RPMI7951 (cell line): ENCODE measurements at regions not wholly inside any gene's neighbourhood (a gene's known extent, or its start where the extent isn't known, plus 50 kb on each side); places are given as distances from the start of the nearest gene placed in this dataset.

Experiments
- DNase-seq: peaks from one replicate; pipeline ENCODE4 v3.0.0-alpha.2; 2012; ENCODE audit warnings: low read depth

DNA sequence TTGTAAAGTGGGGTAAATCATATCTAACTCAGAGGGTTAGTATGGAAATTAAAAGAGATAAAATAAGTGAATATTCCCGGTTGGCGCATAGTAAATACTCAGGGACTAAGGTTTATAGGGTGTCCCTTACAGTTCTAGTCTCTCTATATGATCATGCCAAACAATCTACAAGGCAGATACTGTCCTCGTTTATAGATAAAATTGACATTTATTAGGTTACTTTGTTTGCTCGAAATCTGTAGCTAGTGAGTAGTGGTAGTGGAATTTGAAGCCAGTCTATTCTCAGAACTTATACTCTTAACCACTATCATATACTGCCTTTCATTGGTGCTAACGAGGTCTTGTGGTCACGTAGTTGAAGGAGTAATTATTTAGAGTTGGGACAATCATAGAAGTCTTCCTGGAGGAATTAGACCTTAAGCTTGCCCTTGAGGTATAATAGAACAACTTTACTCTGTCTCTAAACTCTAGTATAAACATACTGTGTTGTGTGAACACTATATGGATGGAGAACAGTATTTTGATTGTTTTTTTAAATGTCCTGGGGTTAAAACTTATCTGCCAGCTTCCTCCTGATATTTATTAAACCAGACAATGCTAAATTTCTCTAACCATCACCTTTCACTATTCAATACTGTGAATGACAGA is 324.0 kb downstream of the STIM2 start:
- no peak for DNase-seq

DNA sequence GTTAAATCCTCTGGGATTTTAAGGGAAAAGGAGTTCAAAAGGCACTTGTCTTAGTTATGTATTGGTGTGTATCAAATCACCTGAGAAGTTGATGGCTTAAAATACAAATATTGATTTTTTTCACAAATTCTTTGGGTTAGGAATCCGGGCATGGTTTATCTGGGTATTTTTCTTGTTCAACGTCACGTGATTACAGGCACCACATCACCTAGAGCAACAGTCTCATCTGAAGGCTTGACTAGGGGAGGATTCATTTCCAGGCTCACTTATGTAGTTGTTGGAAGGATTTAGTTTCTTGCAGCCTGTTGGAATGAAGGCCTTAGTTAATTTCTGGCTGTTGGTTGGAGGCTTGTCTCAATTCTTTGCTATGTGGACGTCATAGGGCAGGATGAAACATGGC is 326.1 kb downstream of the STIM2 start:
- no peak for DNase-seq

DNA sequence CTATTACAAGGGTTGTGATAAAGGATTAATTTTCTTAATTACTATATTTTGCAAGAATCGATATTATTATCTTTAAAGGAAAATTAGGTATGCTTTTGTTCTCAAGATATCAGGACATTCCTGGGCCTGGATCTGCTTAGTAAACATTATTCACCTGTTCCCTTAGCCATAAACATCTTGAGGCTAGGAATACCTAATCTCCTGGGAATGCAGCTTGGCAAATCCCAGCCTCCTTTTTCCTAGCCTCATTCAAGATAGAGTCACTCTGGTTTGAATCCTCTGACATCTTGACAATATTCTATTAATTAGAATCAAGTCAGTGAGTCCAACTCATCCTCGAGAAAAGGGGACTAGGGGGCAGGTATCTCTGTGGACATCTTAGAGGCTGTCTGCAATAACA is 327.1 kb downstream of the STIM2 start:
- no peak for DNase-seq

DNA sequence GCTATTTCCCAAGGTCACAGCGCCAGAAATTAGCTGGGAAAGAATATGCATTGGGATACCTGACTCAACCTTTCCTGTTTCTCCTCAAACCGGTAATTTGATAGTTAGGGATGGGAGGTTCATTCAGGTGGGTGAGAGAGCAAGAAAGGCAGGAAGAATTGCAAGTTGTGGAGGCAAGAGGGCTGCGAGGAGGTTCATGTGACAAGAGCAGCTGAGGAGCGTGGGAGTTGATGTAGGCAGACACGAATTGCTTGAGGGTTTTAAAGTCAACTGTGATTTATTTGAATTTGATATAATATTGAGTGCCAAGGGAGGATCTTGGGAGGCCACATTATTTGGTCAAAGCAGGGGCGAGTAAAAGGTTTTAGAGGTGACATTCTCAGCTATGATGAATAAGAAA is 329.0 kb downstream of the STIM2 start:
- no peak for DNase-seq

DNA sequence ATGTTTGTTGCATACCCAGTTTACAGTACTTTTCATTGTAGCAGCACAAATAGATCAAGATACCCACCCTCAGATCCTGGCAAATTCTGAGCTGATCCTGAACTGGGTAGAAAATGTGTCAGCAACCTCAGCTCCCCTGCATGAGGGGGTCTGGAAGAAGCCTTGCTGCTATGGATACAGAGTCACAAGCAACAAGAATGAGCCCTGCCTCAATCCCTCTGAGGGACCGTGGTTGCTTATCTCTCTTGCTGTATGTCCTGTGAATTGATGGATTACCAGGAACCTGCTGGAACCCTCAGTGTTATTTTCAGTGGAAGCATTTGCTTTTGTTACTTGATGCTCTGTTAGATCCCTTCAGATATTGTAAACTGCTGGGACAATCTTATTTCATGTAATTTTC is 331.0 kb downstream of the STIM2 start:
- DNase-seq: no peak

DNA sequence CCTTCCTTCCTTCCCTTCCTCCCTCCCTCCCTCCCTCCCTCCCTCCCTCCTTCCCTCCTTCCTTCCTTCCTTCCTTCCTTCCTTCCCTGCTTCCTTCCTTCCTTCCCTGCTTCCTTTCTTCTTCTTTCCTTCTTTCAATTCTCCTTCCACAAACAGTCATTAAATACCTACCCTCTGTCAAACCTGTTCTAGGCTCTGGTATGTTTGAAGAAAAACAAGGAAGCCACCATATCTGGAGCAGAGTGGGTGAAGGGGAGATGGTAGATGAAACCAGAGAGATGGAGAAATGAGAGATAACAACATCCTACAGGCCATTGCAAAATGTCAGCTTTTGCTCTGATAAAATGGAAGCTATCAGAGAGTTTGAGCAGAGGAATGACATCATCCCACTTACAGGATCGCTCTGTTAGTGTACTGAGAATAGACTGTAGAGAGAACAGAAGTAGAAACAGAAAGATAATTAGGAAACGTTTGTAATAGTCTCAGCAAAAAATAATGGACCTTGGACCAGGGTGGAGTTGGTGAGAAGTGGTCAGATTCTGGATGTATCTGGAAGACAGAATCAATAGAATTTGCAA is 334.0 kb downstream of the STIM2 start:
- no peak for DNase-seq

DNA sequence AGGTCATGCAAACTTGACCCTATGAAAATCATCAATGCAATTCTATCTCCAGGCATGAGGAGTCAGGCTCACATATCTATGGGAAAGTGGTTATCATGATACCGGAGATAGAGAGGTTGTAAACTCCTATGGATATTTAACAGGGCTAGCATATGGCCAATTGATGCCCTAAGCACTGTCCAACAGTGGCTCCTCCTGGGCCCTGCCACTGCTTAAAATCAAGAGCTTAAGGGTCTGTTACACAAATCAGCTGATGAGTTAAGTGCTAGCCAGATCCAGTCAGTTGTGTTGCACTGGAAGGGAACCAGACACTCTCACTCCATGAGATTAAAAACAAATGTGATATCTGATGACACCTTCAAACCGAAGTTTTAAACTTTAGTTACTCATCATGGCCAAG is 337.6 kb downstream of the STIM2 start:
- DNase-seq: no peak

DNA sequence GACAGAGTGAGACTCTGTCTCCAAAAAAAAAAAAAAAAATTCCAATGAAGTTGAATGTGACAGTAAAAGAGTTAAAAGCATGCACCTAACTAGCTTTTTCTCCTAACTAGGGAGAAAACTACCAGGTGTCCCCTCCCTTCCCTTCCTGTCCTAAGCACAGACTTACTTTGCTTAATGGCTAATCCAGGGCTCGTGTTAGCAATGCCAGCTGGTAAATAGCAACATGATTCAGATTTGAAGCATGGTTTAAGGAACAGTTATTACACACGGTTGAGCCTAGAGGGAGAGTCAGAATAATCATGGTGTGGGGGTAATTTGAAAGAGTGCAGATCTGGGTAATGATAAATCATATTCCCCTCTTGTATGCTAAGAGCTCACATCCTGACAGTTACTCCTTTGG is 338.3 kb downstream of the STIM2 start:
- DNase-seq: no peak

DNA sequence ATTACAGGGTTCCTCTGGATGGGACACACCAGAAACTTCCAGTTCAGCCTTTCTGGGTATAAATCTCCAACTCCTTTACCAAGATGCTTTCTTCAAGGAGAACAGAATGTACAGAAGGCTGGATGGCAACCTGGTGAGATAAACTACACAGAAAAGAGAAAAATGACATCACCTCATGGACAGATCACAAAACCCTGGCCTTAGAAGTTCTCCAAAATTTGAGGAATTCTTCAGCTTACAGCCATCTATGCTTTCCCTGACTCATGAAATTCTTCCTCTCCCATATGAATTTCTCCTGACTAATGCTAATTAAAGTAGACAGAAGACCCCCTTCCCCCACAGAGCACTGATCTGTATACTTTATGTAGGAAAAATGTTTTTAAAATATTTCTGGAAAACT is 345.4 kb downstream of the STIM2 start:
- no peak for DNase-seq

DNA sequence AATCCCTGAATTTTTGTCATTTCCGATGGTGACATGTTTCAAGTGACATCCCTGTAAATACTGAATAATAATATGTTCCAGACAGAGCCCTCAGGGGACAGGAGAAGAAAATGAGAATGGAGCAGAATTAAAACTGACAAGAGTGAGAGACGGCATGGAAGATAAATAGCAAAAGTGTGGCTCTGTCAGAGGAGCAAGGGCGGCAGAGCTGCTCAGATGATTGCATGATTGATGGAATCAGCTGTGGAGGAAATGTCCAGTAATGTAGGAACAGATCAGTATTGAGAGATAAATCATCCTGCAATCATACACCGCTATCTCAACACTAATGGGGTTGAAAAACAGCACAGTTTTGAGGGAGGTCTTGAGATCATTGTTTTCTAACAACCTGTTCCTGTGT is 350.3 kb downstream of the STIM2 start:
- no peak for DNase-seq

DNA sequence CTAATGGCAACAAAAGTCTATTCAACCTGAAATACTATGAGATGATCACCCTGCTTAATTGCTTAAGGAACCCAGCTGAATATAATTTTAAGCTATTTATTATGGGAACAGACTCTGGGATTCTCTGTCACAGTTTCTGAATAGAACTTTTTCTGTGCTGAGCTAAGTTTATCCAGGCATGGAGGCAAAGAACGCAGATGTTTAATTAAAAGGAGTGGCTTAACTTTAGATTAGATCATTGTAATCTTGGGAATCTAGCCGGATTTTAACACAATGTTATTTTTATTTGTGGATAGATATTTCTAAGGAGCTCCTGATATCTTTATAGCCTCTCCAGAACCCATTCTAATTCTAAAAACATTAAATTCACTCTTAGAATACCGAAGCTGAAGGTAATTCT is 353.4 kb downstream of the STIM2 start:
- DNase-seq: no peak

DNA sequence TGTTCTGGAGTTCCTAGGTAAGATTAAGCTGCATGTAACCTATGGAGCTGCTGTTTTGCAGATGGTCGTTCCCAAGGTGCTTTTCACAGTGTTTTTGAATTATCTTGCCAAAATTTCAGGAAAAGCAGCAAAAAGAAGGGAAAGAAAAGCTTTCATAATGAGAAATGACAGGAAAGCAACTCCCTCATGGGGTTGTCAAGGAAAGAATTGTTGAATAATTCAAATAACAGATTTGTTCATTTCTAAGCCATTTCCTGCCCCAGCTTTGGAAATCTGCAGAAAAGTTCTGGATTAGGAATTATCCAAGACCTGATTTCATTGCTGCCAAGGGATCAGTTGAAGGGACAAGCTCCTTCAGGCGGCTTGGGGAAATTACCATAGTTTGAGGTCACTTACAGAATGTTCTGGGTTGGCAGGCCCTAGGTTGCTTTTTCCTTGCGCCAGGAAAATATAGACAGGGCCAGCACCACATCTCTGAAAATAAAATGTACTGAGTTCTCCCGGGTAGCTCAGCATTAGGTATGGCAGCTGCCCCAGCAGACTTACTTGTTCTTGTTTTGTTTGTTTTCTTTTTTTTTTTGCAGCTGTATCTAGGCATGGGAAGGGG is 354.7 kb downstream of the STIM2 start:
- DNase-seq: no peak

DNA sequence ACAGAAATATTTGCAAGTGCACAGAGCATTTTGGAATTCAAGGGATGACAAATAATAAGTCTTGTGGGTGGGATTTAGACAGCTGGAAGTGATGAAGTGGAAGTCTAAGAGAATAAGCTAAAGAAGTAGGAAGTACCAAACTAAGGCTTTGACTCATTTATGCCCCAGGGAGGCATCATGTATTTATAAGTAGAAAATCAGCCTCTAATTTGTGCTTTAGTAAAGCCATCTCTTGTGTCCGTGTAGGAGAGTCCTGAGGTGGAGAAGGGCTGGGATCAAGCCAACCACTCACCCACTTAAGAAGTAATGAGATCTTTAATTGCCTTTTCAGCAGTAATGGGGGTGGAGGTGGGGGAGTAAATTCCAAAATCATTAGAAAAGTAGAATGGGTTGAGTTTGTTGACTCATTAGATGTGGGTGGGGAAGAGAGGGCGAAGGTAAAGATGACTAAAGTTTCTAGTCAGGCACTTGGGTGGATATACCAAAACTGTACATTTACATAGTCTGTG is 356.7 kb downstream of the STIM2 start:
- peak; percentile 1 for DNase-seq

DNA sequence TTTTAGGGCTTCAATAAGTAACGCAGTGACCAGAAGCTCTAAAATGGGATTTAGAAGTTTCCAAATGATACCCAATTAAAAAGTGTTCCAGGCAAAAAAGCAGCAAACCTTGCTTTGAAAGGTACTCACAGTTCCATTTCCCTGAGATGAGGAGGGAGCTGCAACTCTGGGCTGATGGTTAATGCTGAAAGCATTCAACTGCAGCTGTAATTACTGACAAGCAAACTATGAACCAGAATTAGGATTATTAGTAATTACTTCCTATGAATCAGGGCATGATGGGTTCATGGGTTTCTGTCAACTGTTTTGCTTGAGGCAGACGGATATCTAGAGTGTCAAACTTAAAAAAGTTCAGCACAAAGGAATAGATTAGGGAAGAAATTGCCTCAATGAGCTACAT is 357.4 kb downstream of the STIM2 start:
- no peak for DNase-seq

DNA sequence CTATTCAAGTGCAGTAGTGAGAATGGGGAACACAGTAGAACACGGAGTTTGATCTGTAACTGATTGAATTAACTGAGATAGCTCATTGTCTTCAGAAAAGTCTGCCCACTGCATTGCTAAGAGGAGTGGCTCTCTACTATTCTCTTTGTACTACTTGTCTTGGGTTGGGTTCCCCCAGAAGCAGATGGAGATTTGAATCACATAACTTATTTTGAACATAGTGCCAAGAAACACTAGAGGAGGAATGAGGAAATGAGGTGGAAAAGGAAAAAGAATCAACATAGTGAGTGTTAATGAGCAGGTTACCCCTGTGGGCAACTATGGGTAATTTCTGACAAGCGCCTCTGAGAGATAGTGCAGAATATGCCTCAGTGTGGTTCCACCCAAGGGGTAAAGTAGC is 362.7 kb downstream of the STIM2 start:
- DNase-seq: no peak

DNA sequence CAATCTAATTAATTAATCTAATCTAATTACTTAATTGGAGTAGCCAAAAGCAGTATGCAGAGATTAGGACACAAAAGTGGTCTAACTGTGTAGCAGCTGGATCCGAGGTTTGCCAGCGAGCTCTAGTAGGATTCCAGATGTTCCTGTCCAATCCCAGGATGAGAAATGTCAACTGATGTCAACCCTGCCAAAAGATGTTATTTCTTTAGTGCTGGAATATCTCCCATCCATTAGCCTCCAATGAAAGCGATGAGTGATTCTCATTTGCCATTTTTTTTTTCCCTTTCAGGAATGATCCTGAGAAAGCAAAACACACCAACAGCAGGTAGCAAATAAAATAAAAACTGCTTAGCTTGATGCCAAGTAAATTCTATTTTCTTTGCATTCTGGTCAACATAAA is 372.9 kb downstream of the STIM2 start:
- no peak for DNase-seq

DNA sequence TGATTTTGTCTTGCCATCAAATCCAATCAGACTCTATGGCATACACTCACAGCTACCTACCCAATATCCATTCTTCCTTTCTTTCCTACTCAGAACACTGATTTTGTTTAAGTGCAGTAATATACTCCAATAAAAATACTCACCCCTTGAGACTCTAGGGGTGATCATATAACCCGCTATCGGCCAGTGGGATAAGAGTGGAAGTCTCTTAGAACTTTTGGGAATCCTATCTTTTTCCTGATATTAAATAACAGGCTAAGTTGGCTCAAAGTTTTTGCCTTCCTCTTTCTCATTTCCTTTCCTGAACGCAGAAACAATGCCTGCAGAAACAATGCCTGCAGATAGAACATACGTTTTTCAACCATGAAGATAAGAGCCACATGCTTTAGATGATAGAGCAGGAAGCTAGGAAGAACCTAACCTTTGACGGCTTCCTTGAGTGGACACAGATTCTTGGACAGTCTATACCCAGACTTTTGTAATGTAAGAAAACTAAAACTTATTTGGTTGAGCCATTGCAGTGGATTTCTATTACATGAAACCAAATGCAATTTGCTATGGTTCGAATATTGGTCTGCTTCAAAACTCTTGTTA is 373.8 kb downstream of the STIM2 start:
- DNase-seq: no peak

DNA sequence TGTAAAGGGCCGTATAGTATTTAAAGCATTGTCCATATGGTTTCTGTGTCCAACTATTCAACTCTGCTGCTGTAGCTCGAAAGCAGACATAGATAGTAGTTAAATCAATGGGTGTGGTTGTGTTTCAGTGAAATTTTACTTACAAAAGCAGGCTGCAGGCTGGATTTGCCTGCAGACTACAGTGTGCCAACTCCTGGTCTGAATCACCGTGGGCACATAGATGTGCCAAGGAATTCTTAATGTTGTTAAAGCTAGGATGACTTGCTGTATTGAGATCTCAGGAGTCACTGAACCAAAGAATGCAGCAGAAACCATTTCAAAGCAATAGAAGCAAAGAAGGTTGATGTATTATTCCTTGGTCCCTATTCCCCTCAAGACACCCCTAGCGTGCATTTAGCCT is 379.0 kb downstream of the STIM2 start:
- DNase-seq: no peak

DNA sequence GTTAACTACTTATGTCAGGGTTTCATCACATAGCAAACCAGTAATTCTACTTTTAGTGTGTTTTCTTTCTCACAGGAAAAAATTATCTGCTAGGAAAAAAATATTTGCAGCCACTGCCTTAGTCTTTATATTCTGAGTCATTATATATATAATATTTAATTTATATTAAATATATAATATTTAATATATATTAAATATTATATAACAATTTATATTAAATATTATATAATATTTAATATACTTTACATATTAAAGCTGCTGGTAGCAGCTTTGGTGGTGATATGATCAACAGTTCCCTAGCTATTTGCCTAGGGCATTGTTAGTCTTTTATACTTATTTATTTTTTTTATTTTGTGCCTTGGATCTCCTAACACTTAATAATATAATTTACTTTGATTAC is 381.6 kb downstream of the STIM2 start:
- DNase-seq: no peak

DNA sequence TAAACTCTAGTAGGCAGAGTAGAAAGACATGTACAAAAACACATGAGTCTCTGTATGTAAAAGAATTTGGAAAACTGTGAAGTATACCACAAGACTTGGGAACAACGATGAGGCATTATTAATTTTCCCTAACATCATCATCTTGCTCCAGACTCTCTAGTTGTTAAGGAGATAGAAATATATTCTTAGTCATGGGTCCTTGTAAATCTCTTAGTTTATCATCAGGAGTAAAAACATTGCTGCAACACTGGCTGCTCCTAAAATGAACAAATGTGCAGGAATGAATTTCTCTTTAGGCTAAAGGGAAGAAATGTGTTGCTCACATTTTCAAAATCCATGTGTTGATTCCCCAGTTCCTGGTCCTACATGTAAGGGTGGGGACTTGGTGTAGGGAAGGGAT is 384.6 kb downstream of the STIM2 start:
- DNase-seq: no peak

DNA sequence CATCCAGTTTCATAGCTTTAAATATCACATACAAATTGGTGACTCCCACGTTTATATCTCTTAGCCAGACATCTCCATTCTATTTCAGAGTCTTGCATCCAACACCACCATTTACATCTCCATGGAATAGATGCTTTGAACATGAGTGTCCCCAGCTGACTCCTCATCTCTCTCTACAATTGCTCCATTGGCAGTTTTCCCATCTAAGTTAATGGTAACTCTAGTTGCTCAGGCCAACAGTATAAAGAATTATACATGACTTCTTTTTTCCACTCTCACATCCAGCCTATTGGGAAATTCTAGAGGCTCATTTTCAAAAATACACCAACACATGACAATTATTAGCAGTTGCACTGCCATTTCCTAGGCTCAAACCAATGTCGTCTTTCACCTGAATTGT is 388.2 kb downstream of the STIM2 start:
- no peak for DNase-seq

DNA sequence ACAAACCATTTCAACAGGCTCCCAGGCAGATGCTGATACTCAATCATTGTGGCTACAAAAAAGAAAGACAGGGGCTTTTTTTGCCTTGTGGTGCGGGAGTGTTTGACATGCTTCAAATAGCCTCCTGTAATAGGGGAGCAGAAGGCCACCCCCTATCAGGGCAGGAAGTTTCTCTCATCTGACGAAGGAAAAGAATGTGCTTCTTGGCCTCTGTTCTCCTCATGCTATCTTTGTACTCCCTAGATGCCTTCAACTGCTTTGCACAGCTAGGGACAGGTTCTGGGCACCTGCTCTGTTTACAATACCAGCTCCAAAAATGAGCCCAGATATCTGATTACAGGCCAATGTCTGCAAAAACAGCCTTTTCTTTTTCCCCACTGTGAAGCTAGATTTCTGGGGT is 391.1 kb downstream of the STIM2 start:
- no peak for DNase-seq

DNA sequence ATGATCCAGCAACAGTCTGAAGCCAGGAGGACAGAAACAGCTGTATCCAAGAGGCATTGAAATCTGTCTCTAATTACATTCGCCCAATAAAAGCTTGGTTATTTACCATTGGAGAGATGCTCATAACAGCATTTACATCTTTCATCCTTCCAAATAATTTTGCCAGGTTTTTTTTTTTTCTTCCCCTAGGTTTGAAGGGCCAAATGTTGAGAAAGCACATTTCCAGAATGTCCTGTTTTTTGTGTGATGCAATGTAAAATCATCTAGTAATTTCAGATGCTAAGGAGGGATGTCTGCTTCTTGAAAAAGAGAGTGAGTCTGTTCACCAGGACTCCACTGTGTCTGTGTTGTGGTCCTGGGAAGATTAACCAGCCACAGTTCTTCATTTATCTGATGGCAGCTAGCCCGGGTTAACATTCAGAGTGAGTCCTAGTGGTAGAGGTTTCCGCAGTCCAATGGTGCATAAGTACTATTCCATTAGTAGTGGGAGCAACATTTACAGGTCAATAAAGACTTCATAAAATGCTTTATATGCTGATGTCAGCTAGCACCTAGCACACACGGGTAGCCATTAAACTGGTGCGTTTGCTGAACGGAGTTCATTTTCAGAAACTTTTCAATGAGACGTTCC is 406.8 kb downstream of the STIM2 start:
- no peak for DNase-seq
